Gastrocnemius medialis (tissue), 4 donors: ENCODE measurements at regions not wholly inside any gene's neighbourhood (a gene's known extent, or its start where the extent isn't known, plus 50 kb on each side); places are given as distances from the start of the nearest gene placed in this dataset.
A peak's percentile ranks its signal among the peaks of the same experiment; 100 is the strongest.
"Not testable (repeated sequence)": the region's sequence is repeated elsewhere in the genome, so short reads cannot be mapped to it uniquely, and the experiment has no call there.

ENCODE experiments used
- ATAC-seq, 2 donors: fragments of 150-250 bp; one replicate each; pipeline ENCODE4 v1.9.1; 2016
- DNase-seq, 2 donors: peaks; one replicate each; pipeline ENCODE4 v3.0.0-alpha.2; 2019
- H3K27ac ChIP-seq, 4 donors: fragments of 200-600 bp; sonication (generic); 1 replicate in 1 of 4; 2 replicates in 3 of 4; pipeline ENCODE4 v1.5.1; 2016 to 2018; ENCODE audit warnings: mild to moderate bottlenecking in 2 of 4, moderate library complexity in 1 of 4
- H3K27me3 ChIP-seq, 3 donors: fragments of 200-600 bp; sonication (generic) in 2 of 3; 1 replicate in 1 of 3; 2 replicates in 2 of 3; pipeline versions ENCODE4 v1.5.1 to v1.6.0; 2016 to 2019; ENCODE audit warnings: mild to moderate bottlenecking in 1 of 3, moderate library complexity in 1 of 3
- H3K36me3 ChIP-seq, 2 donors: fragments of 200-600 bp; sonication (generic) in 1 of 2; one replicate each; pipeline ENCODE4 v1.5.1; 2017 to 2018
- H3K4me1 ChIP-seq, 2 donors: fragments of 200-600 bp; sonication (generic) in 1 of 2; one replicate each; pipeline ENCODE4 v1.5.1; 2016 to 2017; ENCODE audit warnings: mild to moderate bottlenecking in 2 of 2
- H3K4me3 ChIP-seq, 4 donors: fragments of 200-600 bp; sonication (generic) in 3 of 4; 1 replicate in 1 of 4; 2 replicates in 3 of 4; pipeline ENCODE4 v1.5.1; 2016 to 2019; ENCODE audit warnings: mild to moderate bottlenecking in 2 of 4
- H3K9me3 ChIP-seq, 3 donors: fragments of 200-600 bp; sonication (generic) in 2 of 3; 1 replicate in 1 of 3; 2 replicates in 2 of 3; pipeline ENCODE4 v1.5.1; 2016 to 2019
- CTCF ChIP-seq, 5 experiments: fragments of 450-650 bp in 3 of 5; fragments of 200-600 bp in 2 of 5; sonication (generic) in 2 of 5; IDR thresholded peaks in 4 of 5; conservative IDR thresholded peaks in 1 of 5; 1 replicate in 4 of 5; 2 replicates in 1 of 5; pipeline ENCODE4 v1.5.1; 2016 to 2019; ENCODE audit warnings: antibody characterized with exemption in 5 of 5, mild to moderate bottlenecking in 3 of 5, moderate library complexity in 3 of 5
- POLR2A ChIP-seq, 2 donors: fragments of 450-650 bp; IDR thresholded peaks; one replicate each; pipeline ENCODE4 v1.6.1; 2017; ENCODE audit warnings: antibody characterized with exemption in 2 of 2, mild to moderate bottlenecking in 2 of 2, moderate library complexity in 2 of 2
- in situ Hi-C, 4 donors: fragments of 200-750 bp; cut with MboI; loops; one replicate each; pipeline versions ENCODE4 v1.15.0 to v1.8.0; 2017; ENCODE audit warnings: low sequenced_read_pairs in 4 of 4
- intact Hi-C: fragments of 100-400 bp; cut with DNase I; formaldehyde crosslinking; loops from one replicate; pipeline ENCODE4 v1.15.1; 2023; ENCODE audit warnings: low total_unique reads

DNA sequence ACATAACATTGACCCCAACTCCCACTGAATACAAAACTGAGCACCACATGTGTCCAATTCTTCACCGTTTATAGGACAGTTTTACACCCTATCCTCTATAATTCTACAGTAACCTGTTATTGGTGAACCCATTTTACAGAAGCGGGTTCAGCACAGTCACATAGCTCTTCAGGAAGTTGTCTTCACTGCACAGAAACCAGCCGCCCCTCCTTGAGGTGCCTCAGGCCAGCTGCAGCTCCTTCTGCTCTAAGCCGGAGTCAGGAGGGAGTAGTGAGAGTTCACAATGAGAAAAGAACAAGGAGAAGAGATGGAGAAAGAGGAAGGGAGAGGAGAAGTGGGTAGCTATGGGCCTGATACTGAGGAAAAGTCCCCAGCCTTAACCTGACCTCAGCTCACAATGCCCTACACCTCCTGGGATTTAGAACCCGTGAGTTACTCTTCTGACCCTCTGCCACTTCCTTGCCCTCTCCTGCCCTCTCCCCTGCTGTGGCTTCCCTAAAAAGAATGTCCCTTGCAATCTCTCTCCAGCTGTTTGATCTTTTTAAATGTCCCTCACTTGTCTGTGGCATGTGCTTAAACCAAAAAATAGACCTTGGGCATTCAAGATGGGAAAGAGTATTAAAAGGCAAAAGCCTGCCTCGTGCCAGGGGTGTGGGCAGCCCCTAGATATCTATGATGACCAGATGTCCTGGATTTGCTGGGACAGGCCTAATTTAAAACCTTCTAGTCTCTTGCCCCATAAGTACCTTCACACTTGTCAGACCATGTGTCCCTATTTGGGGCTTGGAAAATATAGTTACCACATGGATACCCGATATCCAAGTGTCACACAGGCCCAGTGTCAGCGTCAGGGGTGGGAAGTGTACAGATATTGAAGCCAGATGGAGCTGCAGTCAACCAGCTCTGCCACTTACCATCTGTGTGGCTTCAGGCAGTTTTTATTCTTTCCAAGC lies 71.3 kb upstream of the HES1 start:
- peak; percentile 94 to 97 for ATAC-seq
- Histone ChIP-seq H3K4me1 (peaks cover 19 to 26% of the 10 kb centered on the region in 2 donors), H3K4me3 (no peak overlapping the region), H3K36me3 (no peaks in the 10 kb centered on the region), H3K27ac (peak overlapping the region; percentile 77 to 84 (median 79)), H3K27me3 (no peaks in the 10 kb centered on the region), H3K9me3 (no peaks in the 10 kb centered on the region)
- TF ChIP-seq CTCF (IDR thresholded peaks at IDR 0.05 in 4 of 5, conservative IDR thresholded peaks at IDR 0.05 in 1 of 5) (peak in 3 of 5 experiments; percentile 27 to 42 (median 29)), POLR2A (IDR thresholded peaks at IDR 0.05) (no peak)
- in situ Hi-C loops, result loop anchor here in 2 of 4 donors (5.0 to 10.0 kb wide), 3 partner anchors 60 to 260 kb away; partner anchors contain the start of gene HES1 (in 1 of the 2)
- DNase-seq, result peak; percentile 62 to 84
- intact Hi-C loops, result loop anchor here (1.0 to 5.0 kb wide), 4 partner anchors 62 to 258 kb away; no protein-coding TSS in a partner anchor

GRCh38 chr3:194067327-194067726 lies 68.6 kb upstream of the HES1 start:
- H3K27me3 ChIP-seq, H3K36me3 ChIP-seq, H3K4me3 ChIP-seq, DNase-seq, H3K27ac ChIP-seq, ATAC-seq, H3K9me3 ChIP-seq: not testable (repeated sequence)
- intact Hi-C loops (loop anchor here (5.0 kb wide), 1 partner anchor 255 kb away; no protein-coding TSS in a partner anchor), in situ Hi-C loops (loop anchor here in 2 of 4 donors (5.0 to 10.0 kb wide), 3 partner anchors 63 to 257 kb away; partner anchors contain the start of gene HES1 (in 1 of the 2))
- peaks cover 12 to 20% of the 10 kb centered on the region in 2 donors for H3K4me1 ChIP-seq

- Histone ChIP-seq H3K27ac (no peak overlapping the region), H3K4me3 (no peak overlapping the region), H3K36me3 (no peaks in the 10 kb centered on the region), H3K9me3 (no peaks in the 10 kb centered on the region), H3K4me1 (peaks cover 12 to 20% of the 10 kb centered on the region in 2 donors), H3K27me3 (no peaks in the 10 kb centered on the region)
- intact Hi-C loops, result loop anchor here (5.0 kb wide), 1 partner anchor 254 kb away; no protein-coding TSS in a partner anchor
- DNase-seq (no peak), ATAC-seq (no peak)
- in situ Hi-C loops, result loop anchor here in 2 of 4 donors (5.0 to 10.0 kb wide), 3 partner anchors 63 to 257 kb away; partner anchors contain the start of gene HES1 (in 1 of the 2)
- no peak for TF ChIP-seq CTCF (IDR thresholded peaks at IDR 0.05 in 4 of 5, conservative IDR thresholded peaks at IDR 0.05 in 1 of 5)
- no peak for TF ChIP-seq POLR2A (IDR thresholded peaks at IDR 0.05)
Measured at GRCh38 chr3:194067949-194068362, 68.0 kb upstream of the HES1 start.

DNA sequence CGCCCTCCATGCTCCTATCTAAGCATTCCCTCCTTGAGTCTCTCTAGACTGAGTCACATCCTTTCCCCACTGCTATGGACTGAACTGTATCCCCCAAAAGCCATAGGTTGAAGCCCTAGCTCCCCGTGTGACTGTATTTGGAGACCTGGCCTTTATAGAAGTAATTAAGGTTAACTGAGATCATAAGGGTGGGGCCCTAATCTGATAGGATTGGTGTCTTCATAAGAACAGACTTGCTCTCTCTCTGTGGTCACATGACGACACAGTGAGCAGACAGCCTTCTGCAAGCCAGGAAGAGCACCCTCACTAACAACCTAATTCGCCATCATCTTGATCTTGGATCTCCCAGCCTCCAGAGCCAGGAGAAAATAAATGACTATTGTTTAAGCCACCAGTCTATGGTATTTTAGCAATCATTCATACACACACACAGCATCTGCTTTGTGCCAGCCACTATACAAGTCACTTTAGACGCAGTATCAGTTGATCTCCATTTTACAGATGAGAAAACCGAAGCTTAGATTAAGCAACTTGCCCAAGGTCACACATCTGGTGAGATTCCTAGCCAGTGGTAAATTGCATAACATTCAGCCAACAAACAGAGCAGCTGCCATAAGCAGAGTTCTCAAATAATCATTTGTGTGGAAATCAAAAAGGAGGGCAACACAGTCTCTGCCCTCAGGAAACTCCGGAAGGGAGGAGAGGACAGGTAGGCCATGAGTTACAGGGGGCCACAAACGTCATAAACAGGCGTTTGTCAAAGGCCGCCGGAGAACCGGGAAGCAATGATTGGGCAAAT lies 66.3 kb upstream of the HES1 start:
- Histone ChIP-seq H3K4me3 (no peak overlapping the region), H3K27ac (peak overlapping the region; percentile 81 to 91 (median 85)), H3K36me3 (no peaks in the 10 kb centered on the region), H3K4me1 (peaks cover 12 to 14% of the 10 kb centered on the region in 2 donors), H3K9me3 (no peaks in the 10 kb centered on the region), H3K27me3 (no peaks in the 10 kb centered on the region)
- ATAC-seq (no peak), DNase-seq (no peak)
- in situ Hi-C loops, result loop anchor here in 2 of 4 donors (5.0 to 10.0 kb wide), 4 partner anchors 65 to 255 kb away; partner anchors contain the start of gene HES1 (in 1 of the 2)
- intact Hi-C loops, result loop anchor here (1.0 to 10.0 kb wide), 3 partner anchors 67 to 285 kb away; partner anchors contain the start of gene HES1
- TF ChIP-seq POLR2A (IDR thresholded peaks at IDR 0.05) (no peak), CTCF (IDR thresholded peaks at IDR 0.05 in 4 of 5, conservative IDR thresholded peaks at IDR 0.05 in 1 of 5) (no peak)
